ENCODE measurements at regions not wholly inside any gene's neighbourhood (a gene's known extent, or its start where the extent isn't known, plus 50 kb on each side); places are given as distances from the start of the nearest gene placed in this dataset.
A peak's percentile ranks its signal among the peaks of the same experiment; 100 is the strongest.

GRCh38 chr7:17184805-17185689 lies 113.4 kb upstream of the AHR start:
- Histone ChIP-seq H3K9me3 (no peaks in the 10 kb centered on the region), H3K27ac (no peak overlapping the region), H3K4me3 (no peak overlapping the region), H3K27me3 (no peaks in the 10 kb centered on the region), H3K4me1 (peaks cover 10% of the 10 kb centered on the region), H3K36me3 (no peaks in the 10 kb centered on the region)
- intact Hi-C loops (cut with DNase I) = no loop called here
- ATAC-seq (no peak), DNase-seq (no peak)
- TF ChIP-seq, protein P1, sequence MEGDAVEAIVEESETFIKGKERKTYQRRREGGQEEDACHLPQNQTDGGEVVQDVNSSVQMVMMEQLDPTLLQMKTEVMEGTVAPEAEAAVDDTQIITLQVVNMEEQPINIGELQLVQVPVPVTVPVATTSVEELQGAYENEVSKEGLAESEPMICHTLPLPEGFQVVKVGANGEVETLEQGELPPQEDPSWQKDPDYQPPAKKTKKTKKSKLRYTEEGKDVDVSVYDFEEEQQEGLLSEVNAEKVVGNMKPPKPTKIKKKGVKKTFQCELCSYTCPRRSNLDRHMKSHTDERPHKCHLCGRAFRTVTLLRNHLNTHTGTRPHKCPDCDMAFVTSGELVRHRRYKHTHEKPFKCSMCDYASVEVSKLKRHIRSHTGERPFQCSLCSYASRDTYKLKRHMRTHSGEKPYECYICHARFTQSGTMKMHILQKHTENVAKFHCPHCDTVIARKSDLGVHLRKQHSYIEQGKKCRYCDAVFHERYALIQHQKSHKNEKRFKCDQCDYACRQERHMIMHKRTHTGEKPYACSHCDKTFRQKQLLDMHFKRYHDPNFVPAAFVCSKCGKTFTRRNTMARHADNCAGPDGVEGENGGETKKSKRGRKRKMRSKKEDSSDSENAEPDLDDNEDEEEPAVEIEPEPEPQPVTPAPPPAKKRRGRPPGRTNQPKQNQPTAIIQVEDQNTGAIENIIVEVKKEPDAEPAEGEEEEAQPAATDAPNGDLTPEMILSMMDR (IDR thresholded peaks at IDR 0.05) = no peak

GRCh38 chr7:17185690-17186070 lies 112.8 kb upstream of the AHR start:
- no peaks in the 10 kb centered on the region for H3K36me3 ChIP-seq
- TF ChIP-seq, protein P1 (IDR thresholded peaks at IDR 0.05) = no peak
- H3K27me3 ChIP-seq = no peaks in the 10 kb centered on the region
- no peaks in the 10 kb centered on the region for H3K9me3 ChIP-seq
- ATAC-seq (peak; percentile 84), DNase-seq (no peak)
- peaks cover 10% of the 10 kb centered on the region for H3K4me1 ChIP-seq
- intact Hi-C loops (cut with DNase I) = no loop called here
- no peak overlapping the region for H3K4me3 ChIP-seq
- H3K27ac ChIP-seq = peak overlapping the region; percentile 19

DNA sequence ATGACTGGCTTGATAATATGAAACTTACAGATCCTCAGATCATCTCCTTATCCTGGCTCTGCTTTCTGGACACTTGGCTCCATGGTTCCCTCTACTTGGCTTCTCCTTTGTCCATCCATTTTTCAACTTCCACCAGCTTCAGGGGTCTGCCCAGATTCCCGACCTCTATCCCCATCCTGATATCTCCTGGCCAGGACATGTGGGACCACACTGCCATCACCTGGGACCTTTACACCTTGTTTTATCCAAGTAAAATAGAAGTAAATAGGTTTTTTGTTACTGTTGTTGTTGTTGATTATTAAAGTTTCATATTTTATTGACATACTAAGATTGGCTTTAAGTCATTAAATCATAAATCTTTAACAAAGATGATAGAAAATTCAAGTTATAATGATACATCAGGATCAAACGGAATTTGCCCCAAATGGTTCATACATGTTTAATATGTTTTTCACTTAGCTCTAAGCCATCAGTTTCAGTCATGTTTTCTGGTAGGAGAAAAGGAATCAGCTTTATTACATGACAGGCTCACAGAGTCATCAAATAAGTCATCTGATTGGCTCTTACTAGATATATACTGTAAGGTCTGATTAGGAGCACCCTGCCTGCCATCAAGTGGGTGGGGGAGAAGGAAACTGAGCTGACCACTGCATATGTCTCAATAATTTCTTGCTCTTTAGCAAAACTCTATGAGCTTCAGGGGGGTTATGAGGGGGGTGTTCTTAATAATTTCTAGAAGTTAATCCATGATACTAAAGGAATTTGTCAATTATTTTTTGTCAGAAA lies 111.5 kb upstream of the AHR start:
- H3K27me3 ChIP-seq = no peaks in the 10 kb centered on the region
- ATAC-seq = no peak
- peaks cover 10% of the 10 kb centered on the region for H3K4me1 ChIP-seq
- intact Hi-C loops (cut with DNase I) = no loop called here
- no peaks in the 10 kb centered on the region for H3K36me3 ChIP-seq
- DNase-seq = no peak
- H3K4me3 ChIP-seq = no peak overlapping the region
- TF ChIP-seq, protein P1 (IDR thresholded peaks at IDR 0.05) = no peak
- H3K27ac ChIP-seq = no peak overlapping the region
- no peaks in the 10 kb centered on the region for H3K9me3 ChIP-seq

DNA sequence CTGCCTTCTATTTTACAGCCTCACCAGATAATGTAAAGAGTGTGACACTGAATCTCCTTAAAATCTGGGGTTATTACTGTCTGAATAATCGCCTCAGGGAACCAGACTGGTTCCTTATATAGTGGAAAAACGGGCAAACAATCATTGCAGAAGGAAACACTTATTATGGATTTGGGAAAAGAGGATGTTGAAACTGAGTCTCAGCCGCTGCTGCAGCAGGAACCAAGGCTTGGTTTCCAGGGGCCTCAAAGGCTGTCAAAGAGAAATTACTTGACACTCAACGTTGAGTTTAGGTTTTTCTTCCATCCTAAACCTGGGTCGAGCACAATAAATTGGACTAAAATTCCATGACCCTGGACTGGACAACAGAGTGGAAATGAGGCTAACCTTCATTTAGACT lies 103.8 kb upstream of the AHR start:
- no peak for DNase-seq
- ATAC-seq = no peak
- Histone ChIP-seq H3K27me3 (no peaks in the 10 kb centered on the region), H3K4me3 (no peak overlapping the region), H3K27ac (no peak overlapping the region), H3K4me1 (no peaks in the 10 kb centered on the region), H3K36me3 (no peaks in the 10 kb centered on the region), H3K9me3 (no peaks in the 10 kb centered on the region)
- TF ChIP-seq, protein P1 (IDR thresholded peaks at IDR 0.05) = no peak
- intact Hi-C loops (cut with DNase I) = no loop called here

GRCh38 chr7:17195576-17195975 lies 102.9 kb upstream of the AHR start:
- ATAC-seq = no peak
- intact Hi-C loops (cut with DNase I) = no loop called here
- no peaks in the 10 kb centered on the region for H3K36me3 ChIP-seq
- no peaks in the 10 kb centered on the region for H3K4me1 ChIP-seq
- no peak for DNase-seq
- no peak overlapping the region for H3K4me3 ChIP-seq
- no peaks in the 10 kb centered on the region for H3K27me3 ChIP-seq
- TF ChIP-seq, protein P1 (IDR thresholded peaks at IDR 0.05) = no peak
- H3K9me3 ChIP-seq = no peaks in the 10 kb centered on the region
- no peak overlapping the region for H3K27ac ChIP-seq
